ENCODE measurements at regions not wholly inside any gene's neighbourhood (a gene's known extent, or its start where the extent isn't known, plus 50 kb on each side); places are given as distances from the start of the nearest gene placed in this dataset.

- TF ChIP-seq ELK1 (CRISPR knock-in tag; IDR thresholded peaks at IDR 0.05) = no peak
- TF ChIP-seq SAP30 (IDR thresholded peaks at IDR 0.05; ENCODE audit: borderline replicate concordance, insufficient read depth, low read depth, low read length, poor library complexity, severe bottlenecking) = no peak
- no peak for TF ChIP-seq MED1 (CRISPR knock-in tag; IDR thresholded peaks at IDR 0.05; ENCODE audit: borderline replicate concordance)
- no peak for TF ChIP-seq FOXA3 (CRISPR knock-in tag; conservative IDR thresholded peaks at IDR 0.05 in 1 of 2, IDR thresholded peaks at IDR 0.05 in 1 of 2)
- TF ChIP-seq YBX1 (IDR thresholded peaks at IDR 0.05) = no peak
- no peak for TF ChIP-seq TFAM (CRISPR knock-in tag; conservative IDR thresholded peaks at IDR 0.05)
- no peak for TF ChIP-seq CHCHD3 (CRISPR knock-in tag; IDR thresholded peaks at IDR 0.05)
- no peak for TF ChIP-seq BRD9 (IDR thresholded peaks at IDR 0.05; ENCODE audit: low read depth, partially characterized antibody)
- 0 out of 2 replicates have a peak, but pooled peaks have one; percentile 21 for TF ChIP-seq MEF2A (IDR thresholded peaks at IDR 0.05; ENCODE audit: control insufficient read depth, low read depth, low read length)
- TF ChIP-seq, protein P1, sequence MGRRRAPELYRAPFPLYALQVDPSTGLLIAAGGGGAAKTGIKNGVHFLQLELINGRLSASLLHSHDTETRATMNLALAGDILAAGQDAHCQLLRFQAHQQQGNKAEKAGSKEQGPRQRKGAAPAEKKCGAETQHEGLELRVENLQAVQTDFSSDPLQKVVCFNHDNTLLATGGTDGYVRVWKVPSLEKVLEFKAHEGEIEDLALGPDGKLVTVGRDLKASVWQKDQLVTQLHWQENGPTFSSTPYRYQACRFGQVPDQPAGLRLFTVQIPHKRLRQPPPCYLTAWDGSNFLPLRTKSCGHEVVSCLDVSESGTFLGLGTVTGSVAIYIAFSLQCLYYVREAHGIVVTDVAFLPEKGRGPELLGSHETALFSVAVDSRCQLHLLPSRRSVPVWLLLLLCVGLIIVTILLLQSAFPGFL (CRISPR knock-in tag; IDR thresholded peaks at IDR 0.05) = no peak
- no peak for TF ChIP-seq ZNF311 (CRISPR knock-in tag; IDR thresholded peaks at IDR 0.05)
- TF ChIP-seq ETV5 (CRISPR knock-in tag; IDR thresholded peaks at IDR 0.05; ENCODE audit: low read depth) = peak; percentile 97
- TF ChIP-seq GTF2E2 (tag; IDR thresholded peaks at IDR 0.05) = no peak
- no peak for TF ChIP-seq STAG1 (CRISPR knock-in tag; IDR thresholded peaks at IDR 0.05; ENCODE audit: borderline replicate concordance)
- no peak for TF ChIP-seq BRF1 (IDR thresholded peaks at IDR 0.05; ENCODE audit: borderline replicate concordance, extremely low read depth, insufficient read length)
- no peak for TF ChIP-seq ZSCAN29 (IDR thresholded peaks at IDR 0.05)
- TF ChIP-seq ZNF316 (IDR thresholded peaks at IDR 0.05) = no peak; the same call in 1 of the 2 replicates
- no peak for TF ChIP-seq DNMT1 (IDR thresholded peaks at IDR 0.05)
- no peak for TF ChIP-seq ZNF134 (CRISPR knock-in tag; conservative IDR thresholded peaks at IDR 0.05)
- TF ChIP-seq TCF7 (IDR thresholded peaks at IDR 0.05; ENCODE audit: borderline replicate concordance) = 0 out of 2 replicates have a peak, but pooled peaks have one; percentile 27
- TF ChIP-seq, protein P2, sequence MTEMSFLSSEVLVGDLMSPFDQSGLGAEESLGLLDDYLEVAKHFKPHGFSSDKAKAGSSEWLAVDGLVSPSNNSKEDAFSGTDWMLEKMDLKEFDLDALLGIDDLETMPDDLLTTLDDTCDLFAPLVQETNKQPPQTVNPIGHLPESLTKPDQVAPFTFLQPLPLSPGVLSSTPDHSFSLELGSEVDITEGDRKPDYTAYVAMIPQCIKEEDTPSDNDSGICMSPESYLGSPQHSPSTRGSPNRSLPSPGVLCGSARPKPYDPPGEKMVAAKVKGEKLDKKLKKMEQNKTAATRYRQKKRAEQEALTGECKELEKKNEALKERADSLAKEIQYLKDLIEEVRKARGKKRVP (CRISPR knock-in tag; IDR thresholded peaks at IDR 0.05) = no peak
- peak; percentile 83; the same call in 1 of the 2 replicates for TF ChIP-seq ARID3A (IDR thresholded peaks at IDR 0.05; ENCODE audit: borderline replicate concordance, low read depth, low read length)
- peak; percentile 53 for TF ChIP-seq NFE2 (IDR thresholded peaks at IDR 0.05; ENCODE audit: low read depth)
- peak; percentile 94 for TF ChIP-seq CBFA2T2 (conservative IDR thresholded peaks at IDR 0.05)
- TF ChIP-seq ZNF282 (CRISPR knock-in tag; IDR thresholded peaks at IDR 0.05) = no peak
Measured at GRCh38 chr10:46216836-46217751, 69.7 kb upstream of the ANTXRL start (continued).

Measured in K562 (cell line).